ENCODE measurements at regions not wholly inside any gene's neighbourhood (a gene's known extent, or its start where the extent isn't known, plus 50 kb on each side); places are given as distances from the start of the nearest gene placed in this dataset.
"Not testable (repeated sequence)": the region's sequence is repeated elsewhere in the genome, so short reads cannot be mapped to it uniquely, and the experiment has no call there.

DNA sequence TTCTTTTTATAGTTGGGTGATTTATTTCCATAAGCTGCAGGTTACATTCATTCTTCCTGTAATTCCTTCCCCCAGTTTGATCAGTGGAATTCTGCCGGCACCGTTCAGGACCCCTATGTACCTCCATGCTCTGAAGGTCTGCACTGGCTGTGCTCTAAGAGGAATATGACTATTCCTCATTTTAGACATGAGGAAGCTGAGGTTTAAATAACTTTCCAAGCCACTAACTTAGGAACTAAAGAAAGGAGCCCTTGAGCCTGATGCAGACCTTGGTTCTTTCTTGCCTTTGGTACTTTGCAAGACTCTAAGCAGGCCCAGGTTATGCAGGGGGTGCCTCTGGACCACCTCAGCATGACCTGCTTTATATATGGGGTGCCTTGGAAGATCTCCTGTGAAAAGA lies 318.5 kb downstream of the QKI start (continued):
- TF ChIP-seq POU6F1 (CRISPR knock-in tag; IDR thresholded peaks at IDR 0.05; ENCODE audit: borderline replicate concordance, low read depth) (no peak), CSRNP3 (CRISPR knock-in tag; IDR thresholded peaks at IDR 0.05) (no peak), GLIS3 (CRISPR knock-in tag; IDR thresholded peaks at IDR 0.05) (no peak), ISL1 (CRISPR knock-in tag; IDR thresholded peaks at IDR 0.05) (no peak), OSR1 (CRISPR knock-in tag; IDR thresholded peaks at IDR 0.05) (no peak), CSDC2 (CRISPR knock-in tag; IDR thresholded peaks at IDR 0.05) (no peak), ZC3H10 (CRISPR knock-in tag; IDR thresholded peaks at IDR 0.05) (no peak), ZFP3 (CRISPR knock-in tag; IDR thresholded peaks at IDR 0.05) (no peak), ZNF8 (CRISPR knock-in tag; IDR thresholded peaks at IDR 0.05) (no peak), TOX (CRISPR knock-in tag; IDR thresholded peaks at IDR 0.05; ENCODE audit: borderline replicate concordance) (no peak), RARB (CRISPR knock-in tag; IDR thresholded peaks at IDR 0.05) (no peak)

DNA sequence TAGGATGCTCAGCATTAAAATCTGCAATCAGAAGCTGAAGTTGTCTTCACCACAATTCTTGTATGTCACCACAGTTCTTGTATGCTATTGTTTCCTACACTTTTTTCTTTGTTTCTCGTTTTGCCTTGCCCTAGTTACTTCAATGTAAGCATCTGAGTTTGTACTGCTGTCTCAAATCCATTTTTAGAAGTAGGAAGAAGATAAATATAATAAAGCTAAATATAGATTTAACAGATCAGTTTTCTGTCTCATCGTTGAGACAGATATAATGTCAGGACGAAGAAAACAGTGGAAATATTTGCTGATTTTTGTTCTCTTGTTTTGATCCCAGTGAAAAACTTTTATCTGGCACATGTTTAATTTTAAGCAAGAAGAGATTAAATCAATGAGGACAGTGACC lies 318.0 kb downstream of the QKI start:
- TF ChIP-seq ZFP30 (CRISPR knock-in tag; IDR thresholded peaks at IDR 0.05) = no peak
- no peak for TF ChIP-seq BACH2 (CRISPR knock-in tag; IDR thresholded peaks at IDR 0.05; ENCODE audit: borderline replicate concordance)
- TF ChIP-seq, protein P1, sequence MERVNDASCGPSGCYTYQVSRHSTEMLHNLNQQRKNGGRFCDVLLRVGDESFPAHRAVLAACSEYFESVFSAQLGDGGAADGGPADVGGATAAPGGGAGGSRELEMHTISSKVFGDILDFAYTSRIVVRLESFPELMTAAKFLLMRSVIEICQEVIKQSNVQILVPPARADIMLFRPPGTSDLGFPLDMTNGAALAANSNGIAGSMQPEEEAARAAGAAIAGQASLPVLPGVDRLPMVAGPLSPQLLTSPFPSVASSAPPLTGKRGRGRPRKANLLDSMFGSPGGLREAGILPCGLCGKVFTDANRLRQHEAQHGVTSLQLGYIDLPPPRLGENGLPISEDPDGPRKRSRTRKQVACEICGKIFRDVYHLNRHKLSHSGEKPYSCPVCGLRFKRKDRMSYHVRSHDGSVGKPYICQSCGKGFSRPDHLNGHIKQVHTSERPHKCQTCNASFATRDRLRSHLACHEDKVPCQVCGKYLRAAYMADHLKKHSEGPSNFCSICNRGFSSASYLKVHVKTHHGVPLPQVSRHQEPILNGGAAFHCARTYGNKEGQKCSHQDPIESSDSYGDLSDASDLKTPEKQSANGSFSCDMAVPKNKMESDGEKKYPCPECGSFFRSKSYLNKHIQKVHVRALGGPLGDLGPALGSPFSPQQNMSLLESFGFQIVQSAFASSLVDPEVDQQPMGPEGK (CRISPR knock-in tag; IDR thresholded peaks at IDR 0.05; ENCODE audit: borderline replicate concordance) = no peak
- TF ChIP-seq RARB (CRISPR knock-in tag; IDR thresholded peaks at IDR 0.05) = no peak
- TF ChIP-seq ZNF70 (CRISPR knock-in tag; IDR thresholded peaks at IDR 0.05) = no peak
- no peak for TF ChIP-seq CSDC2 (CRISPR knock-in tag; IDR thresholded peaks at IDR 0.05)
- no peak for TF ChIP-seq ZFP3 (CRISPR knock-in tag; IDR thresholded peaks at IDR 0.05)
- TF ChIP-seq ESRRG (CRISPR knock-in tag; IDR thresholded peaks at IDR 0.05) = no peak
- TF ChIP-seq CREB5 (CRISPR knock-in tag; IDR thresholded peaks at IDR 0.05; ENCODE audit: low read depth) = no peak
- no peak for TF ChIP-seq POU6F1 (CRISPR knock-in tag; IDR thresholded peaks at IDR 0.05; ENCODE audit: borderline replicate concordance, low read depth)
- ATAC-seq = no peak

DNA sequence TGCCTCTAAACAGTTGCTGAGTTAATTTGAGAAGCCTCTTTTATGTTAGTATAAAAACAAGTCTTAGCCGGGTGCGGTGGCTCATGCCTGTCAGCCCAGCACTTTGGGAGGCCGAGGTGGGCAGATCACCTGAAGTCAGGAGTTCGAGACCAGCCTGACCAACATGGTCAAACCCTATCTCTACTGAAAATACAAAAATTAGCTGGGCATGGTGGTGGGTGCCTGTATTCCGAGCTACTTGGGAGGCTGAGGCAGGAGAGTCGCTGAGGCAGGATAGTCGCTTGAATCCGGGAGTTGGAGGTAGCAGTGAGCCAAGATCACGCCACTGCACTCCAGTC lies 317.5 kb downstream of the QKI start:
- ATAC-seq = not testable (repeated sequence)

DNA sequence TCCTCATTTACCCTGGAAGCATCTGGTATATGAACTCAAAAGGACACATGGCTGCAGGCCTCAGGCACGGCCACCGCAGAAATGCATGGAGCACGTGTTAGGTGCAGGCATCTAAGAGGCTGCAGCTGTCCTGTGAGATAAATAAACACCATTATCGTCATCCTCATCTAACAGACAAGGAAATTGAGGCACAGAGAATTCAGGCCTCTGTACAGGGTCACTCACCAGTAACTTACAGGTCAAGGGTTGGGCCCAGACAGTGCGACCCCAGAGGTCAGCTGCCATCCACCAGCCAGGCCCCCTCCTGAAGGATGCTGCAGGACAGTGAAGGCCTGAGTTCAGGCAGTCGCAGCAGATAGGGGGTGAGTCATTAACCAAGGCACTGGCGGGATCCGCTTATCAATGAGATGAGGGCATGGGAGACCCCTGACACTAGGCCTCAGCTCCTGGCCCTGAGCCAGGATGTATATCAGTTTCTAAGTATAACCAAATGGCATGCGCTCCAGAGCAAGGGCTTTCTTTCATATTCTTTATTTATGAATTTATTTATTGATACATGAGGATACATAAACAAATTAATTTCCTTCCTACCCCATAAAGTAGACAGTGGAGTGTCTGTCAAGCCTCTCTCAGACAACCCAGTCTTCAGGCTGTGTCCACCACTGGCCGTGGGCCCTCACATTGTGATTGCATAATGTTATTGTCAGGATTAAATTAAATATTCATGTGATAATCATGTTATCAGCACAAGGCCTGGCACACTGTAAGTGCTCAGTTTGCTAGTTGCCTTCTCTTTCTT lies 316.9 kb downstream of the QKI start:
- no peak for ATAC-seq
- TF ChIP-seq OSR1 (CRISPR knock-in tag; IDR thresholded peaks at IDR 0.05) = no peak
- no peak for TF ChIP-seq ESRRG (CRISPR knock-in tag; IDR thresholded peaks at IDR 0.05)

All from SK-N-SH treated with all-trans-retinoic acid at 6 μM for 48 hours (cell line).